Stomach (tissue), 4 donors: ENCODE measurements at regions not wholly inside any gene's neighbourhood (a gene's known extent, or its start where the extent isn't known, plus 50 kb on each side); places are given as distances from the start of the nearest gene placed in this dataset.

Experiments used
- CTCF ChIP-seq, 7 experiments: fragments of 450-650 bp in 4 of 7; fragments of 200-600 bp in 3 of 7; sonication (generic) in 3 of 7; IDR thresholded peaks; one replicate each; pipeline ENCODE4 v1.5.1; 2016 to 2019; ENCODE audit warnings: antibody characterized with exemption in 7 of 7, control low read depth in 2 of 7, mild to moderate bottlenecking in 1 of 7
- POLR2AphosphoS5 ChIP-seq, 3 donors: sonication (generic); formaldehyde crosslinking; IDR thresholded peaks; one replicate each; pipeline ENCODE4 v1.6.1; 2016; ENCODE audit warnings: antibody characterized with exemption in 3 of 3

- no peak for TF ChIP-seq POLR2AphosphoS5 (IDR thresholded peaks at IDR 0.05)
- TF ChIP-seq CTCF (IDR thresholded peaks at IDR 0.05) = no peak
These were observed 474.0 kb upstream of the ROBO1 start for GRCh38 chr3:80241791-80242190.
